ENCODE measurements at regions not wholly inside any gene's neighbourhood (a gene's known extent, or its start where the extent isn't known, plus 50 kb on each side); places are given as distances from the start of the nearest gene placed in this dataset.

GRCh38 chr12:93256256-93256969 is 121.3 kb upstream of the NUDT4 start:
- DNase-seq, result no peak

DNA sequence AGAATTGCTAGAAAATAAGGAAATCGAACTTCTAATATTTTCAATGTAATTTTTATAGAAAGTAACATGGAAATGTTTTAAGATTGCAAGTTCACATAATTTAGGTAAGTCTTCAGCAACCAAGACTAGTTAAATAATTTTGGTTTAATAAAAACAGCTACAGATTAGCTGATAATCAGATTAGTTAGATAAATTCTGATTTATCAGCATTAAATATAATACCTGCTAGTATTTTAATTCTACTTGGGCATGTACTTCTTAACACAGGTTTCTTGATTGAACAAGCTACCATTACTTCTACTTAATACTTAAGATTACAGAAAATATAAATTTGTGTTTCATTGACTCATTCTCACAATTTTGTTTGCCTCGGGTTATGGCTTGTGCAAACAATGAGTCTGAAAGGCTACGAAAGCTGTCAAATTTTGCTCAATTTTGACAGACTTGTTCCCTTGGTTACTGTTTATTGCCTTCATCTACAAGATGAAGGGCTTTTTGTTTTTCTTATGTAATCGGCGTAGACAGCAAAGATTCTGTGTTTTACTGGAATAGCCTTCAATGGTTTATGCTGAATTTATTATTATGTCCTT is 116.1 kb upstream of the NUDT4 start:
- no peak for DNase-seq

DNA sequence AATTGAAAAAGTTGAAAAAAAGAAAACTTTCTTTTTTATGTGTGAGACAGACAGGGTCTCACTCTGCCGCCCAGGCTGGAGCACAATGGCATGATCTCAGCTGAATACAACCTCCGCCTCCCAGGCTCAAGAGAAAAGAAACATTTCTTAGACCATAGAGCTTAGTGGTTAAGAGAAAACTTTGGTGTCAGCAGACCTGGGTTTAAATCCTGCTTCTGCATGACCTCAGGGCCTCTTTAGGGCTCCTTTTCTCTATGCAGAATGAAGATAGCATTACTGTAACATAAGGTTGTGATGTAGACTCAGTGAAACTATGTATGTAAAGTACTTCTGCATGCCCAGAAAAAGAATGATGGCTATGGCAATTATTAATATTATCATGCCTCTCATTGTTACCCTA is 104.7 kb upstream of the NUDT4 start:
- DNase-seq, result no peak

- DNase-seq, result no peak
Observed at GRCh38 chr12:93273834-93274564, 103.7 kb upstream of the NUDT4 start.

GRCh38 chr12:93274937-93275336 is 102.8 kb upstream of the NUDT4 start:
- DNase-seq, result no peak

DNA sequence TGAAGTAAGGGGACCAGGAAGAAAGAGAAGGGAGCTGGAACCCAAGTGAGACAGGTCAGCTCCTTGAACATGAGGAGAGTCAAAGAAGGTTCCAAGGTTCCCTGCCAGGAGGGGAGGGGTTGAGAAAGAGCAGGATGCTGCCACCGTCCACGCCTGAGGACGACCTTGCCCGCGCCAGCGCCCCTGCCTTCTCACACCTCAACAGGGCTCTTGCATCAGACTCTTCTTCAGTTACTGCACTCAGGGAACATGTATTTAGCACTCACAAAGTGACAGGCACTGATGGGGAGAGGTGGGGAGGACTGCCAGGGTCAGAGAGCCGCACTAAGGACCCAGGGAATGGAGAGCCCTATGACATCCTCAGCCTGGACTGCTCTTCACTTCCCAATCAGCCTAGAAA is 102.1 kb upstream of the NUDT4 start:
- no peak for DNase-seq

DNA sequence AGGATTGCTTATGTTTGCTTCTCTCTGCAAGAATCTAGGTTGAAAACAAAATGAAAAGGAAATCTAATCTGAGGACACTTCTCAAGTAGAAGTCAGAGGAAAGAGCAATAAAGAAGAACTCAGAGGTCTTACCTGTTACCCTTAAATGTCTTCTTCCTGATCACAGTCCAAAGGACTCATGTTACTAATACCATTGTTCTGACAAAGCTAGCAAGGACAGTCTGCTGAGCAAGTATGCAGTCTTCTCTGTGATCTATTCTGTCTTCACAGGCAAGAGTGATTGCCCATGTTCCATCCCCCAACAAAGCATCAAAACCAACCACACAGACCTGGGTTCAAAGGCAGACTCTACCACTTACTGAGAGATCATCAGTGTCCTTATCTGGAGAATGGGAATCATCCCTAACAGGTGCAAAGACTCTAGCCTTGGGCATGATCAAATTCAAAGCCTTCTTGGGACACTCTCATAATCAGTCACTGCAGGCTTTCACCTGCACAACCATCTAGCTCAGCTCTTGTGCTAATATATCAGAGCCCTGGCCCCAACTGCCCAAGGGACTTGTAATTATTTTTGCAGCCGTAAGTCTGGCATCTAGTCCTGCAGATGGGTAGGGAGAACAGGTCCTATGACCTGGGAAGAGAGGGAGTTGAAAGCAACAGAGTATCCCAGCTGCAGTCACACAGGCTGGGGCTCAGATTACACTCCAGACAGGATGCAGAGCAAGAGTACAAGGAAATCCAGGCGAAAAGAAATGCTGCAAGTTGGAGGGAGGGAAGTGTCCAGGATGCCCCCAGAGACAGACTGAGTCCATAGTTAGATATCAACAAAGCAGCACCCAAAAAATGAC is 97.9 kb upstream of the NUDT4 start:
- no peak for DNase-seq

GRCh38 chr12:93287149-93287548 is 90.6 kb upstream of the NUDT4 start:
- no peak for DNase-seq

DNA sequence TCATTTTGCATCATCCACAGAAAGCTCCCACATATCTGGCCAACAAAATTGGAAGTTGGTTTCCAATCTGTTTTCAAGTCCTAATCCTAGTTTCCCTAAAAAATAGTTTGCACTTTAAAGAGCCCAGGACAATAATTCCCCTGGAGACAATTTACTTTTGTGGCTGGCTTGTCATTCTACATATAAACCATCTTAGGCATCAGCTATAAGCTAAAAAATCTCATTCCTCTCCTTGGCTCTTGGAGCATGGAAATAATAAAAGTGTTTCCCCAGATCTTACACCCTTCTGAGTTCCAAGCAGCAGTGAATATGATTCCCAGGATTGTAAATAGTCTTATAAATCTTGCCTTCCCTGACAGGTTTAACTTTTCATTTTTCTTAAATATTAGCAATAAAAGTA is 89.1 kb upstream of the NUDT4 start:
- no peak for DNase-seq

GRCh38 chr12:93290391-93290790 is 87.3 kb upstream of the NUDT4 start:
- no peak for DNase-seq

DNA sequence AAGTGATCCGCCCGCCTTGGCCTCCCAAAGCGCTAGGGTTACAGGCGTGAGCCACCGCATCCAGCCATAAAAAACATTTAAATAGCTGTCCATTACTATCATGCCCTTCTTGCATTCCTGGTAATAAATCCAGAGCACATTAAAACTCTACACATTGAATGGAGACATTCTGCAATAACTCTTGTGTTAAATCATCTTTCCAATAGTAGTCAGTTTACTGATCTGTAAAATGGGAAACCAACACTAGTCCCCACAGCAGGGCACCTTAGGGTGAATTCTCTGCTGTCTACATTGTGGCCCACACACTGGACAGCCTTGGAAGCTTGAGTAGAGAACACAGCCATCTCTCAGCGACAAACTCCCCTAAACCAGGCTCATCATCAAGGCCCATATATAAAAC is 85.5 kb upstream of the NUDT4 start:
- DNase-seq, result no peak

- DNase-seq, result no peak
Observed at GRCh38 chr12:93292731-93293566, 84.8 kb upstream of the NUDT4 start.

DNA sequence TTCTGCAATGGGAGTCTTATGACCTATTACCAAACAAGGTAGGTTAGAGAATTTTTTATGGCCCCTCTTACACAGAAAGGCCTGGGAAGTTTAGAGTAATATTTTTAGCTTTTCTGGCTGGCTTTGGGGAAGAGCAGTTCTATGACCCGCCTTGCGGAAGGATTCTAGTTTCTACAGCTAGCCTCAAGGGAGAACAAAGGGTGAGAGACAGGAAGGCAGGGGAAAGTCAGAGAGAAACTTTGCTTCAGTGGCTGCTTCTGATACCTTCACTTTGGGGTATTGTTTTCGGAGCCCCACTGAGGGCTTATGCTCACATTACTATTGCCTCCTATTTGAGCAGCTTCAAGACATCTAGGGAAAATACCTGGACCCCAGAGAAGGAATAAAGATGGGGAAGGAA is 80.7 kb upstream of the NUDT4 start:
- DNase-seq, result no peak

GRCh38 chr12:93297536-93297935 is 80.2 kb upstream of the NUDT4 start:
- DNase-seq, result no peak

DNA sequence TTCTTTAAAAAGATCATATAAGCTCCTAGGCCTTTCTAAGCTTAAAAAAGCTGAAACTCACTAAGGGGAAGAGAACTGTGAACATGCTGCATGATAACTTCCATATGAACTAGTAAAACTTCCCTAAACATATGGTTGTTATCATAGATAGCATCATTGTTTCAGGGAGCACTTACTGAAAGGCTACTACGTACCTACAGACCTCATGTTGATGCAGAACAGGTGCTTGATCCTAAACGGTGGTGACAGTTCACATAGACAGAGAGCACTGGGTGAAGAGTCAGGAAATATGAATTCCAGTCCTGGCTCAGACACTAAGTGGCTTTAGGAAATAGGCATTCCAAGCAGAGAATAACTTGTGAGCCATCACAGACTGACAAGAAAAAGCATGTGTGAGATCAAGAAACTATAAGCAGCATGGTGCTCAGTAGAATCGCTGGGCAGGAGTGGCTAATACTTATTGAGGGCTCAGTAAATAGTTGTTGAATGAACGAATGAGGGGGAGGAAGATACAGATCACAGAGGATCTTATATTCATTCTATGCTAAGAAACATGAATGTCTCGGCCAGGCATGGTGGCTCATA is 78.4 kb upstream of the NUDT4 start:
- DNase-seq, result no peak

GRCh38 chr12:93300611-93301021 is 77.1 kb upstream of the NUDT4 start:
- DNase-seq, result no peak

DNA sequence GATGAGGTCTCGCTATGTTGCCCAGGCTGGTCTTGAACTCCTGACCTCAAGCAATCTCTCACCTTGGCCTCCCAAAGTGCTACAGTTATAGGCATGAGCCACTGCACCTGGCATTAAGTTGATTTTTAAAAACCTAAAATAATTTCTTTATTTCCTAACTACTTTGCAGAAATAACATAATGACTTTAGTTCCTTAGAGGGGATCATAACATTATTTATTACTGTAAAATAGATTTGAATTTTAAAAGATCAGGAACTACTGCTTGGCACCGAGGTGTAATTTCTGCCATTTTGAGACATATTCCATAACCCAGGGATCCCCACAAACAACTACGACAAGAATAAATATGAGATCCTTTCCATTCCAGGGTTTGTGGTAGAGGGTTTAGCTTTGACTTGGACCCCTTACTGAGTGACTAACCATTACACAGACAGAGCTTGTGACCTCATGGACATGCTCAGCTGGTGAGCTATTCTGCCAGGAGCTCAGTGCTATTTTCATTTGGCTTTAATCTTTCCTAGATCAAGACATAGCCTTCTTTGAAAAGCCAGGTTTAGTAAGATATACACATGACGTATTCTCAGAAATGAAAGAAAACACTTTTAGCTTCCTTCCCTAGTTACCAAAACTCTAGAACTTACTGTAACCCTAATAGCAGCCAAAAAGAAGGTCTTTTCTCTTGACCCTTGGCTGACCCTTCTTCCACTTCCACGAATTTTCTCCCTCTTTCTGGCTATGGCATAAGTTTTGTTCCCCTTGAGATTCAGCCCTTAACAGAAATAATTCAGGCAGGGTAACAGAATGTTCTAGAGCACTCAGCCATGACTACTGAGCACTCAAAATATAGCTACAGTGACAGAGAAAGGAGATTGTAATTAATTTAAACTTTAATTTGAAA is 75.1 kb upstream of the NUDT4 start:
- DNase-seq, result no peak

- DNase-seq, result no peak
Observed at GRCh38 chr12:93306636-93307035, 71.1 kb upstream of the NUDT4 start.

GRCh38 chr12:93308281-93308680 is 69.4 kb upstream of the NUDT4 start:
- no peak for DNase-seq

DNA sequence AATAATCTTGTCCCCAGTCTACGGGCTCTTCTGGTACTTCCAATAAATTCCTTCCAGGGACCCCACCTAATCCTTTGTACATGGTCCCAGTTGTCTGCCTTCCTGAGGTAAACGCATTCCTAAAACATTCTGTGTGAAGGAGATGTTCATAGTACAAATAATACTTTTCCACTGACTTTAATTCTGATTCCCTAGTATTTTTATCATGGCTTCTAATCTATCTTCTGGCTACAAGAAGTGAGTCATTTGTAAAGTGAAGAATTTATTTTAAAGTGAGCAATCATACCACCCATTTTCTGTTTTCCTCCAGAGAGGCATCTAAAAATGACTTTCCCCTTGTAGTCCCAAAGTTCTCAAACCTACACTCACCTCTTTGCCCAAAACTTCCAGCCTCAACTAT is 65.9 kb upstream of the NUDT4 start:
- no peak for DNase-seq

- DNase-seq, result no peak
Observed at GRCh38 chr12:93314177-93314497, 63.6 kb upstream of the NUDT4 start.
